GM21381 (cell line): ENCODE measurements at regions not wholly inside any gene's neighbourhood (a gene's known extent, or its start where the extent isn't known, plus 50 kb on each side); places are given as distances from the start of the nearest gene placed in this dataset.
"Not testable (repeated sequence)": the region's sequence is repeated elsewhere in the genome, so short reads cannot be mapped to it uniquely, and the experiment has no call there.

ENCODE experiments used
- ATAC-seq: cut with Tn5 transposase; IDR thresholded peaks from one replicate; pipeline ENCODE4 v1.9.1; 2021; ENCODE audit warnings: mild to moderate bottlenecking, moderate library complexity; ENCODE audit not compliant: unreplicated experiment

DNA sequence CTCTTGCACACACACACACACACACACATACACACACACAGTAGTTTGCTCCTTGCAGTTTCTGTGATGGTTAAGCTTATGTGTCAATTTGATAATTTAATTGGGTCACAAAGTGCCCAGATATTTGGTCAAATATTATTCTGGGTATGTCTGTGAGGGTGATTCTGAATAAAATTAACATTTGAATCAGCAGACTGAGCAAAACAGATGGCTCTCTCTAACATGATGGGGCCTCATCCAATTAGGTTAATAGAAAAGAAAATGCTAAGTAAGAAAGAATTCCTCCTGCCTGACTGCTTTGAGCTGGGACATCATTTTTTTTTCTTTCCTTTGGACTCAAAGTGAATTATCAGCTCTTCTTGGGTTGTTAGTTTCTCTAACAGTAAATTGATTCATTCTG, 191.2 kb upstream of the INTU start:
- no peak for ATAC-seq

DNA sequence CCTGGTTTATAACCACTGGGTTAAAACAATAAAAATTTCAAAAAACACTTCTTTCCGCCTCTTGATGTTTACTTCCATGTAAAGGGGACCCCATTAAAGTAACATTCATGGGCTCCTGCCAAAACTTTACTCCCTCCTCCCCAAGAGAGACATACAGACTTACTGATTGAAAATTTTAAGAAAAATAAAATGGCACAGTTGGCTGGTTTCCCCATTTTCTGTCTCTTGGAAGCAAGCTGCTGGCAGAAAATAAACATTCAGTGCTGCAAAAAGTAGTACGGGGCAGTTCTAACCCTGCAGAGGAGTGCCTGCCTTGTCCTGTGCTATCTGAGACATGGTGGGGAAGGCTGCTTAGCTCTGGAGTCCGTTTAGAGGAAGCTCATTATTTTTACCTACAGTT, 187.3 kb upstream of the INTU start:
- ATAC-seq: no peak

DNA sequence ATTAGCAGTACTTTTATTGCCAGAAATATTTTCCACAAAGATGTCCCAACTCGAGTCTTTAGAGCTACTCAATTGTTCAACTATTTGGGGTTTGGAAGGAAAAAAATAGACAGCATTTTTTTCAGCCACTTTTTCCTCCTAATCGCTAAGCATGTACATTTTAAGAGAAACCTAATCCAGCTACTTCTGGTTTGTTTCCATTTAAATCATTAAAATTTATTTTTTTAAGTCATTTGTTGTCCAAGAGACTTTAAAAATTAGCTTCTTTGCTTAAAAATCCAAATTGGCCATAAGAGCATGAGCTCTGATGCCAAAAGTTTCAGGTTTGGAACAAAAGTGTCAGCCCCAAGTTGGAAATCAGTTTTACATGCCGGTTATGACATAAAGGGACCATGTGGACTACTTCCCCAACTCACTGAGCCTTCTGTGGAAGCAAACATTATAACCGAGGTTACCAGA, 186.3 kb upstream of the INTU start:
- ATAC-seq: no peak

DNA sequence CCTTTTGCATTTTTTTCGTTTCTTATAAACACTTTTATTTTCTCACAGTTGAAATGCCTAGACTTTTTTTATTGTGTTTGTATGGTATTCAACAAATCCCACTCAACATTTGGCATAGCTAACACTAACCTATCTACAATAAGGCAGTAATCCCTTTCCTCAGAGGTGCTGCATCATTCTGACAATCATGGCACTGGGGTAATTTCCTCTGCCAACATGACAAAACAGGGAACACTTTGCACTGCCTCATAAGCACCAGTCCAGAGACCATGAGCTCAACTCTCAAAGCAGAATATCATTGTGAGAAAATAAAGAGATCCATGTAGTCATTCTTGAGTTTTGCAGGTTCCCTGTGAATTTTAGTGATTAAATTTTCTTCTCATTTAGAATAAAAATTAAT, 183.8 kb upstream of the INTU start:
- no peak for ATAC-seq

DNA sequence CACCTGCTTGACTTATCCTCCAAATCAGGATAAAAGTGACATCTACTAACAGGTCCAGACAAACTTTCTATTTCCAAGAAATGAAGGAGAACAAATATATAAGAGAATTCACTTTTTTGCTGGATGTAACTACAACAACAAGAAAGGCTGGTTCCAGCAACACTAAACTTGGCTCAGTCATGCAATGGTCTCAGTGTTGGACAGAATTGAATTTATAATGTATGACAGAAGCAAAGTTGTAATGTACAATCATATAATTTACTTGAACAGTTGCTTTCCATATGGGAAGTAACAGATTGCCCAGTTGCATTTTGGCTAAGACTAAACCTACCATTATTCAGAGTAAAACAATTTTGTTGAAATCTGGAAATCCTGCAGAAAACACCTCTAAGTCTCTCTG, 183.3 kb upstream of the INTU start:
- no peak for ATAC-seq

DNA sequence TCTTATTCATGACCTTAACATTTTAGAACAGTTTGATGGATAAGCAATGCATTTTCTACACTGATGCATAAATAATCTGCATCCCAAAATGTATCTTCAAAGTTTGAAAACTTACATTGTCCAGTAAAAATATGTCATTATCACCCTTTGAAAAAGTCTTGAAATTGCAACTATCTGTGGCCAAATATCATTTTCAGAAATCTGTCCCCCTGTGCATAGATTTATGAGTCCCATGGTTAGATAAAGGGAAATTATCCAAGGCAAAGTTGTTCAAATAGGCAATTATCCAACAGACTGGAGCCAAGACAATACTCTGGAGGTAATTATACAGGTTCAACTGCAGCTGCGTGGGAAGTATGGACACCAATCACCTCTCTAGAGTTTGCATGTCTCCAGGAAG, 182.5 kb upstream of the INTU start:
- ATAC-seq: no peak

DNA sequence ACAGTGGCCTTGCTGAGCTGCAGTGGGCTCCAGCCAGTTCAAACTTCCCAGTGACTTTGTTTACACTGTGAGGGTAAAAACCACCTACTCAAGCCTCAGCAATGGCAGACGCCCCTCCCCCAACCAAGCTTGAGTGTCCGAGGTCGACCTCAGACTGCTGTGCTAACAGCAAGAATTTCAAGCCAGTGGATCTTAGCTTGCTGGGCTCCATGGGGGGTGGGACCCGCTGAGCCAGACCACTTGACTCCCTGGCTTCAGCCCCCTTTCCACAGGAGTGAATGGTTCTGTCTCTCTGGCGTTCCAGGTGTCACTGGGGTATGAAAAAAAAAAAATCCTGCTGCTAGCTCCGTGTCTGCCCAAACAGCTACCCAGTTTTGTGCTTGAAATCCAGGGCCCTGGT, 168.9 kb upstream of the INTU start:
- ATAC-seq: no peak

DNA sequence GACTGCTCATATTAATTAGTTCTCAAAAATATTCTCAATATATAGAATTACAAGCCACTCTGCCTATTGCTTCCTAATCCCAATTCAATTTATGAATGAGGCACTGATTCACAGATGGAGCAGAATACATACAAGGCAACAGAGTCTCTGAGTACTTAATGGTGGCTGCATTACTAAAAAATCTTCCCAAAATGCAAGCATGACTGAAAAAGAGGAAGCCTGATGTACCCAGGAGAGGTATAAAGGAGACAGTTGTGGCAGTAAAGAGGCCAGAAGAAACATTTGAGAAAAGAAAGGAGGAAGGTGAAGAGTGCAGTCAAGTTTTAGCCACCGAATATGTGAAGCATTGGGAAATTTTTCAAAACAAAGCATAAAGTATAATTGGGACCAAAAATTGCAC, 163.2 kb upstream of the INTU start:
- no peak for ATAC-seq

DNA sequence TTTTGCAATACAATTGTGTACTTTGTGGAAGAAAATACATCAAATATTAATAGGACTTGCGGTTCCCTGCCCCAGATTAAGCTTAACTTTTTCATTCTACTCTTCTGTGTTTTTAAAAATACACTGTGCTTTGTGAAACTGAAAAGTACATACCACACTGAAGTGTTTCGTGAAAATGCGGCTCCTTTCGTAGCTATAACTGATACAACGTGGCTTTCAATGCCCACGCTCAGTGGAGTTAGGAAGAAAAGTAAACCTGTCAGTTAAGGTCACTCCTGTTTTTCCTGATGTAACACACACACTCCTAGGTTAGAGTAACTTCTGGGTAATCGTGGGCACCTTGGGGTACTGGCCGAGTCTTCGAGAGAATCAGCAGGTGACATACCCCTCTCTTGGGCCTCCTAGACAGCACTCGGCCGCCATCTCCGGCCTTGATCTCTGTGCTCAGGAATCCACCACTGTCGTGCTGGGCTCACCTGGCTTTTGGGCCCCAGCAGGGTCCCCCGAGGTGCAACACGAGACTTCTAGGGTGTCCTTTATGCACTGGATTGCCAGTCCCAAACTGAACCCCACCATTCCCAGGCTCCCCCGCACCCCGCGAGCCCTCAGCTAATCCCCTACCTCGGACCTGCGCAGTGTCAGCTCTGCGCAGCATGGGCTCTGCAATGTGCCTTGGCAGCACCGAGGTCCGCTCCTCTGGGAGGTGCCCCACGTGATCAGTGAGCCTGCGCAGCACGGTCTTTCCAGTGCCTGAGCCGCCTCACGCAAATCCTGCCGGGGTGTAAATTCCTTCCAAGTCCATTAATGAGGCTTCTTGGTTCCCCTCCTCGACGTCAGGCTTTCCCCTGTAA, 162.6 kb upstream of the INTU start:
- ATAC-seq: no peak

DNA sequence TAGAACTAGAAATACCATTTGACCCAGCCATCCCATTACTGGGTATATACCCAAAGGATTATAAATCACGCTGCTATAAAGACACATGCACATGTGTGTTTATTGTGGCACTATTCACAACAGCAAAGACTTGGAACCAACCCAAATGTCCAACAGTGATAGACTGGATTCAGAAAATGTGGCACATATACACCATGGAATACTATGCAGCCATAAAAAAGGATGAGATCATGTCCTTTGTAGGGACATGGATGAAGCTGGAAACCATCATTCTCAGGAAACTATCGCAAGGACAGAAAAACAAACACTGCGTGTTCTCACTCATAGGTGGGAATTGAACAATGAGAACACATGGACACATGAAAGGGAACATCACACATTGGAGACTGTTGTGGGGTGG, 154.5 kb upstream of the INTU start:
- ATAC-seq: not testable (repeated sequence)

DNA sequence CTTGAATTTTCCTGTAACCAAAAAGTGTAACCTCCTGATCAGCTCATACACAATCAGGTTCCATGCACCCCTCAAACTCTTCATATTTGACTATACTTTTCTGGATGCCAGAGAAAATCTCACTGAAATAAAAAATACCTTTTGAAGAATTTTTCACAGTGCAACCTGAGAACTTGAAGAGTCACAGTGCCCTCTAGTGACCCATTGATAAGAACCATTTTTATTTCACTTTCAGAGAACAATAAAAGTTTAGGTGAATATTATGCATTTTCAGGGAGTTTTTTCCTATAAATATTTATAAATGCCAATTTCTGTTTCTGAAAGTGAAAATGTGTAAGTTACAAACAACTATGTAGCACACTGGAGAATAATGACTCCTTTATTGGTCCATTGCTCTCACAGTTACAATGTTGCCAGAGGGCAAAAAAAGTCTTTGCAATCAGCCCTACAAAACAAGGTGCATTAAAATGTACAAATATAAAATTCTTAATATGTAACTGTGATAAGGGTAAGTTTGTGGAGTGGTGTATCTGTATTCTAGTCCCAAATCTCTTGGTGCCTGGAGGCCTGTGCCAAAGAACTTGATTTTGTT, 153.6 kb upstream of the INTU start:
- ATAC-seq: no peak

DNA sequence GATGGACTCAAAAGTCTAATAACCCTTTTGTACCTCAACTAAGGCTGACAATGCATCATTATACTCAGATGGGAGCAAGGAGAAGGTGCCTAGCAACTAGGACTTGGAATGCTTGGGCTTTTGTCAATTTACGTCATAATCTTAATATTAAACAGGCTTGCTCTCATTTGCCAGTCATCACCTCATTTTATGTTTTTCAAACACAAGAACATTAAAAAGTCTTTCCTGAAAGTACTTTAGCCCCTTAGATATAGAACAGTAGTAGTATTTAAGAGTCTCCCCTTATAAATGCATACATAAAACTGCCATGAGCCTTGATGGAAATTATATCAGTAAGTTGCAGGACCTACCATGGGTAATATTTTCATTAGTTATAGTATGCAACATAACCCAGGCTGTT, 150.7 kb upstream of the INTU start:
- no peak for ATAC-seq

DNA sequence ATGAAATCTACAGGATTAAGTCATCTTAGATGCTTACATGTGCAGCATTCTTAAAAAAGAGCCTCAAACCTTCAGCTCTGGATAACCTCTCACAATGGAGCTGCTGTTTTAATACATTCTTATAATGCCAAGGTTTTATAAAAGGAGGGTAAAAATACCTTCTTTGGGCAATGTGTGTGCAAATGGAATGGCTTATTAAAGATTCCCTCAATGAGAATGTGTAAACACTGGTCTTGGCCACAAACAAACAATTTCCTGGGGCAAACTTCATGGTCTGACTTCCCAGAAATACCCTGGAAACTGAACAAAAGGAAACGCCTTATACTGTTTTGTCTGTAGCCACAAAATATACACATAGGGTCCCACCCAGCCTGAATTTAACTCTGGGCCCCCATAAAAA, 148.6 kb upstream of the INTU start:
- ATAC-seq: no peak

DNA sequence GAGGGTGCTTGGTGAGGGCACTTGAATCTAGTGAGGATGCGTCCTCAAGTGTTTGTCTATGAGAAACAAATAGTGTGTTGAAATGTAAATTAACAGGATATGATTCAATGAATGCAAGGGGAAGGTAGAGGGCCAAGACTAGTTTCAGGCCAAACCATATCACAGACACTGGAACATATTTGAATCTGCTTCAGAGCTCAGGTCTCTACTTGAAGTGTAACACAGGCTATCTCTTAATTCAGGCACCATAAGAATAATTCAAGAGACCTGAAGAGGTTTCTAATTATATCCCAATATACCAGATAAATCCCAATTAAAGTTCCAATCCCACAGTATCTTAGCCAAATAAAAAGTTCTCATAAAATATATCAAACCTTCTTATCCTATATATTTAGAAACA, 146.5 kb upstream of the INTU start:
- ATAC-seq: no peak

DNA sequence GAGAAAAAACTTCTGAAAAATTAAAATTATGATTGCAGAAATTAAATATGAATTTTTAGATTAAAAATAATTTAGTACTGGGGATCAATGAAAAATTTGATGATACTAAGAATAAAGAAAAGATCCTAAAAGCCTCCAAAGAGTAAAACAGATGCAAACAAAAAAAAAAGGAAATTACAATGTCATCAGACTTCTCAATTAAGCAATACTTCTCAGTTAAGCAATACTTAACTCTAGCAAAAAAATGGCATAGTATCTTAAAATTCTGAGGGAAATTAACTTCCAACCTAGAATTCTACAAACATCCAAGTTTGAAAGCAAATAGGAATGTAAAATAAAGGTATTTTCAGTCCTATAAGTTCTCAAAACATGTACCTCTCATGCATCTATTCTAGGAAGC, 141.2 kb upstream of the INTU start:
- ATAC-seq: no peak

DNA sequence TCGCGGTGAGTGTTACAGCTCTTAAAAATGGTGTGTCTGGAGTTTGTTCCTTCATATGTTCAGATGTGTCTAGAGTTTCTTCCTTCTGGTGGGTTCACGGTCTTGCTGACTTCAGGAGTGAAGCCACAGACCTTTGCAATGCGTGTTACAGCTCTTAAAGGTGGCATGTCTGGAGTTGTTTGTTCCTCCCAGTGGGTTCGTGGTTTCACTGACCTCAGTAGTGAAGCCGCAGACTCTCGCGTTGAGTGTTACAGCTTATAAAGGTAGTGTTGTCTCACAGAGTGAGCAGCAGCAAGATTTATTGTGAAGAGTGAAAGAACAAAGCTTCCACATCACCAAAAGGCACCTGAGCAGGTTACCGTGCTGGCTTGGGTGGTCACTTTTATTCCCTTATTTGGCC, 135.9 kb upstream of the INTU start:
- ATAC-seq: not testable (repeated sequence)

DNA sequence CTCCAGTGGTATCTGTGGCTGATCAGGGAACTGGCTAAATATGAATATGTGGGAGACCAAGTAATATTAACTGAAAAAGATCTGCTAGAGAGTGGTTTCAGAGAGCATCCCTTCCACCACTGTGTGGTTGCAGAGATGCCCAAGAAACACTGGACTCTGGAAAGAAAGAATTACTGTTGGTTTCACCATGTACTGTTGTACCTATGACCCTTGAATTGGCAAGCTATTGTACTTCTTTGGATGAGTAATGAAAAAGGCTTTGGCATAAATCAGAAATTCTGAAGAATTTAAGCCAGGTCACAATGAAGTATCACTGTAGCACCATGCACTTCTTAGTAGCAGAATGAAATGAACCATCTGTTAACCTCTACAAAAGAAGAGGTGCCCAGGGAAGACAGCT, 134.4 kb upstream of the INTU start:
- no peak for ATAC-seq

DNA sequence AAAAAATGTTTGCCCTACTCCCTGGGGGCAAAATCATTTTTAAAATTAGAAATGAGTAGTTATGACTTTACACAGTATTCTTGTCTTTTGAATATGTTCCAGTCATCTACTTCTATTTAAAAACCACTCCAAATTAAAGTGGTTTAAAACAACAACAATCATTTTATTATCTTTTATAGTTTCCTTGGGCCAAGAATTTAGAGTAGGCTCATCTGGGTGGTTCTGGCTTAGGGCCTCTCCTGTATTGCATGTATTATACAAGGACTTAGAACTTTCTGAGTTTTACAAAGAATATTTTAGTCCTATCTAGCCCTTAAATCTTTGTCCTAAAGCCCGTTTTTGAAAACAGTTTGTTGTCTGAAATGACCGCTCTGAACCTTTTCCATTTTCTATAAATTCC, 132.5 kb upstream of the INTU start:
- no peak for ATAC-seq

DNA sequence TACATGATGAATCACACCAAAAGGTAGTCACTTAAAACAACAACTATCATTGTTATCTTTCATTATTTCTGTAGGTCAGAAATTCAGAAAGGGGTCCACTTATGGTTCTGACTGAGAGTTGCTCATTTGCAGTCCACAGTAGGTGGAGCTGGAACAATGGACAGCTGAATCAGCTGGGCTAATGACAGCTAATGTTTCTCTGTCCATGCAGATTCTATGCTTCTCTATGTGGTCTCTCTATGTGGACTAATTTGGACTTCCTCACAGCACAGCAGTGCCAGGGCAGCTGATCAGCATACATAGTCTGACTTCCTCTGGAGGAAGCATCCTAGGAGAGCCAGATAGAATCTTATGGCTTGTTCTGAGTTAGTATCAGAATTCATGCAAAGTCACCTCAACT, 131.7 kb upstream of the INTU start:
- no peak for ATAC-seq

DNA sequence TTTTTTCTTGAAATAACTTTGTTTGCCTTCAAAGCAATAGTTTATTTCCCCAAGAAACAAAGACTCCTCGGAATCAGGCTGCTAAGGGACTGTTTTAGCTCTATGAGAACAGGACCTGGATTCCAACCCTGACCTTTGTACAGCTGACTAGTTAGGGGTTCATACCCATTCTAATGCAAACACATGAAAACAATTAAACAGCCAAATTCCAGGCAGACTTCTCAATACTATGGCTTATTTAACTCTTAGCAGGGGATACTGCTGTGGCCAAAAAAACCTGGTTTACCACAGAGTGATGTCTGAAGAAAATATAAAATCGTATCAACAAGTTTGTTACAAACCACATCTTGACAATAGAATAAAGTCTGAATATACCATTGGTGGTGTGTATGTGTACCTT, 129.6 kb upstream of the INTU start:
- ATAC-seq: no peak

DNA sequence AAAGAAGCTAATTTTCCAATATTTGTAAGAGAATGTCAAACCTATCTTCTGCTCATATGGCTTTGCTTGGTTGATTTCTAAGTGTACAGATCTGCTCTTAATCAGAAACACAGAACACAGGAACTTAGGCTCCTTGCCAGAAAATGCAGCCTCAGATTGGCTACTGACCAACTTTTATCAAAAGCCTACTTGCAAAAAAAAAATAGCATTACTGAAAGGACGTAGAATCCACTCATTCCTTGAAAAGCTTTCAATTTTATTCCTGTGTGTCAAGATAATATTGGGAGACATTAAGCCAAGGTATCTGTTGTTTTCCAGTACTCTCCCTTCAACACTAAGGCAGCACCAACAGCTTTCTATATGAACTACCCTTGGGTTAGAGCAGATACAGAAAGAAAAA, 127.6 kb upstream of the INTU start:
- no peak for ATAC-seq

DNA sequence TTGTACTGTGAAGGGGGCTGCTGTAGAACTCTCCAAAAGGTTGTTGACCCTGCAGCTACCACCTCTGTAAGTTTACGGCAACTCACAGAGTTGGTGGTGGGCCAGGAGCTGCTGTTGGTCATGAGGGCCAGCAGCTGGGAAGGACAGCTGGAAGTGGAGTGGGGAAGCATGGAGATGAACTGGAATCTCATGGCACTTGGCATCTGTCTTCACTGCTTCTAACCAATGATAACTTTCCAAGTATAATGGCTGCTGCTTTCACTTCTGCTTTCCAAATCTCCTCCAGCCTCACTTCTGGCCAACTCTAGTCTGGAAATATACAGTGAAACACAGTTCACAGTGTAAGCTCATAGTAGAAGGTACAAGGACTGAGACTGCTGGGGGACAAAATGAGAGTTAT, 126.5 kb upstream of the INTU start:
- ATAC-seq: no peak

DNA sequence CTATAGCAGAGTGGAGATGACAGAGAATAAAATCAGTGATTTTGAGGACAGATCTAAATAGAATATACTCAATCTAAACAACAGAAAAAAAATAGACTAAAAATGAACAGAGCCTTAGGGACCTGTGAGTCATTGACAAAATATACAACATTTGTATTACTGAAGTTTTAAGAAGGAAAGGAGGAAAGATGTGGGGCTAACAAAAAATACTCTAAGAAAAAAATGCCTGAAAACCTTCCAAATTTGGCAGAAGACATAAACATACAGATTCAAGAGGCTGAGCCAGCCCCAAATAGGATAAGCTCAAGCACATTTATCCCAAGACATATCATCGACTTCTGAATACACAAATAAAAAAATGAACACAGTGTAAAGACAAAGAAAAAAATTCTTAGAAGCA, 123.6 kb upstream of the INTU start:
- ATAC-seq: no peak
